Pons (tissue), 1 donor: ENCODE measurements at regions not wholly inside any gene's neighbourhood (a gene's known extent, or its start where the extent isn't known, plus 50 kb on each side); places are given as distances from the start of the nearest gene placed in this dataset.
"Not testable (repeated sequence)": the region's sequence is repeated elsewhere in the genome, so short reads cannot be mapped to it uniquely, and the experiment has no call there.

Experiments
- DNase-seq: peaks from one replicate; pipeline ENCODE4 v3.0.0-alpha.2; 2016; ENCODE audit warnings: low spot score

- DNase-seq: no peak
Observed at GRCh38 chr16:50497592-50497991, 50.6 kb upstream of the NKD1 start.

DNA sequence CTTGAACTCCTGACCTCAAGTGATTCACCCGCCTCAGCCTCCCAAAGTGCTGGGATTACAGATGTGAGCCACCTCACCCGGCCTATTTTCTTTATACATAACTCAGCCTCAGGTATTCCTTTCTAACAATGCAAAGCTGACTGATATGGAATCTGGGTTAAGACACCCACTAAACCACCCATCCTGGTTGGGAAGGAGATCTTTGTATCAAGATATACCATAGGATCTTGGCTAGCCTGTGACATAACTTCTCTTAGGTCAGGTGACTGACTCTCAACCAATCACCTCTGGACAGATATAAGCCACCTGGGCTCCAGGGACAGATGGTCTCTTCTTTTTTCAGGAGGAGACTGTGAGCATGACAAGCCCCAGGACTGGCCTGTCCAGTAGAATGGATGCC lies 51.2 kb upstream of the NKD1 start:
- DNase-seq: no peak

GRCh38 chr16:50495673-50496072 lies 52.5 kb upstream of the NKD1 start:
- no peak for DNase-seq

DNA sequence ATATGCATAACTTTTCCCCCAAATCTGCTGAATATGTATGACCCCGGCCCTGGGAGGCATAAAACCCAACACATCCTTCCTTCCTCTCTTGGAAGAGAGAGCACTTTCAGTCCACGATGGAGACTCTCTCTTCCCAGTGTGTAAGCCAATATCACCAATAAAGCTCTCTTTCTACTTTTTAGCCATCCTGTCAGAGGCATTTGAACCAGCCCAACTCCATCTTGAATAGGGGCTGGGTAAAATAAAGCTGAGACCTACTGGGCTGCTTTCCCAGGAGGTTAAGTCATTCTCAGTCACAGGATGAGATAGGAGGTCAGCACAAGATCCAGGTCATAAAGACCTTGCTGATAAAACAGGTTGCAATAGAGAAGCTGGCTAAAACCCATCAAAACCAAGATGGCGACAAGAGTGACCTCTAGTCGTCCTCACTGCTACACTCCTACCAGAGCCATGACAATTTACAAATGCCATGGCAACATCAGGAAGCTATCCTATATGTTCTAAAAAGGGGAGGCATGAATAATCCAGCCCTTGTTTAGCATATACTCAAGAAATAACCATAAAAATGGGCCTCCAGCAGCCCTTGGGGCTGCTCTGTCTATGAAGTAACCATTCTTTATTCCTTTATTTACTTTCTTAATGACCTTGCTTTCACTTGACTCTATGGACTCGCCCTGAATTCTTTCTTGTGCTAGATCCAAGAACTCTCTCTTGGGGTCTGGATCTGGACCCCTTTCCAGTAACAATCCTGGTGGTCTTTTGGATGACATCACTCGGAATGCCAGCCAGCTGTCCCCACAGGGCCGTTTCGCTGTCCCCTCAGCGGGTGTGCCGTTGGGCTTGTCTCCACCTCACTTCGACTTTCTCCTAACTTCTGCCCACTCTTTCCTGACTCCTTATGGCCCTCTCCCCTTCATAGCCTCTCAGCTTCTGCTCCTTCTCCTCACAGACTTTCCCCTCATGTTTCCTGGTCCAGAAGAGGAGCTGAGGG lies 53.4 kb upstream of the NKD1 start:
- DNase-seq: no peak

- DNase-seq: no peak
Observed at GRCh38 chr16:50491516-50491915, 56.7 kb upstream of the NKD1 start.

GRCh38 chr16:50490828-50491227 lies 57.4 kb upstream of the NKD1 start:
- no peak for DNase-seq

- no peak for DNase-seq
Observed at GRCh38 chr16:50489182-50489581, 59.0 kb upstream of the NKD1 start.

- no peak for DNase-seq
Observed at GRCh38 chr16:50487528-50487927, 60.7 kb upstream of the NKD1 start.

- not testable (repeated sequence) for DNase-seq
Observed at GRCh38 chr16:50486162-50486561, 62.0 kb upstream of the NKD1 start.

GRCh38 chr16:50485232-50485631 lies 63.0 kb upstream of the NKD1 start:
- DNase-seq: no peak

GRCh38 chr16:50482271-50482670 lies 65.9 kb upstream of the NKD1 start:
- DNase-seq: no peak

GRCh38 chr16:50480206-50480605 lies 68.0 kb upstream of the NKD1 start:
- DNase-seq: peak; percentile 95

DNA sequence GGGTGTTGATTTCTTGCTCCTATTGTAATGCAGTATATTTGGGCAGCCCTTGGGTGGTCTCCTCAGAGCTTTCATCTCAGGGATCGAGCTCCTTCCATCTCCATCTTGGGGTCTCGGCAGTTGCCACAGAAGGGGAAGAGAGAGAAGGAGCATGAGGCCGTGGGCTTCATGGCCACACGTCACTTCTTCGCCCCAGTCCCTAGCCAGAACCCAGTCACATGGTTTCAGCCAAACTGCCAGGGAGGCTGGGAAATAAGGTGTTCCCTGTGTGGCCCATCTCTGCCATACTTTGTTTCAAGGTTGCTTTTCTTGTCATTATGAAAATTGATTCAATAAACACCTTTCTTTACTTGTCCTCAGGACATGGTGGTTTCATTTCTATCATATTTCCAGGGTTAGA lies 68.4 kb upstream of the NKD1 start:
- no peak for DNase-seq

- DNase-seq: no peak
Observed at GRCh38 chr16:50478773-50479149, 69.4 kb upstream of the NKD1 start.

- DNase-seq: no peak
Observed at GRCh38 chr16:50478075-50478772, 70.0 kb upstream of the NKD1 start.

GRCh38 chr16:50476486-50477255 lies 71.5 kb upstream of the NKD1 start:
- DNase-seq: no peak

GRCh38 chr16:50475170-50475569 lies 73.0 kb upstream of the NKD1 start:
- DNase-seq: no peak

DNA sequence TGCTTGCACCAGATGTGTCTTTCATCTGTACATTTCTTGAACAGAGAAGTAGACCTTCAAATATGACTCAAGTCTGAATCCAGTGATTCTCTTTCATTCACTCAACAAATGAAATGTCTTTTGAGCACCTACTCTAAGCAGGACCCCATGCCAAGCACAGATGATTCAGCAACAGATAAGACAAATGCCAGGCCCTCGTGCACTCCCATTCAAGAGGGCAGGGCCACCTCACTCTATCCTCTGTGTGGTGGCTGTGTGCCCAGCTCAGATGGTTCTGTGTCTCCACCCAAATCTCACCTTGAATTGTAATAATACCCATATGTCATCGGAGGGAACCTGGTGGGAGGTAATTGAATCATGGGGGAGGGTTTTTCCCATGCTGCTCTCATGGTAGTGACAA lies 74.1 kb upstream of the NKD1 start:
- DNase-seq: no peak

DNA sequence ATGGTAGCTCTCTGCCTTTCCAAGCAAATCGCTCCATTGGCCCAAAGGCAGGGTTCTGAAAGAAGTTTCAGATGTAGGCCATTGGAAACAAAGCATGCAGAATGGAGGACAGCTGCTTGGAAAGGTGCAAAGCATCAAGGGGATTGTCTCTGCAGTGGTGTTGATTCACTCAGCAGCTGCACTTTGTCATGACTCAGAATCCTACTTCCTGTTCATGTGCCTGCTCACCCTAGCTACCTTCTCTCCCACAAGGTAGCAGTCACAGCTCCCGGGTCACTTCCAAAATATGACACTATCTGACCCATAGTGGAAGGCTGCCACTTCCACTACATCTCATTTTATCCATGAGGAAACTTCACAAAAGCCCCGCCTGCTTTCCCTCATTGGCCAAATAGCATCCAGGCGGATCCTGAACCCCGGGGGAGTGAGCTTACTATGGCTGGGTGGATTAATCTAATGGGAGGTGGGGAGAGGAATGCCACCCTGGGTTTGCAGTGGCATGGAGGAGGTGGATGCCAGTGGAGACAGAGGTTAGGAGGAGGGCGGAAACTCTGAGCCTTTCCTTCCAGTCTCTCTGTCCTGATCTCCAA lies 74.7 kb upstream of the NKD1 start:
- DNase-seq: no peak

DNA sequence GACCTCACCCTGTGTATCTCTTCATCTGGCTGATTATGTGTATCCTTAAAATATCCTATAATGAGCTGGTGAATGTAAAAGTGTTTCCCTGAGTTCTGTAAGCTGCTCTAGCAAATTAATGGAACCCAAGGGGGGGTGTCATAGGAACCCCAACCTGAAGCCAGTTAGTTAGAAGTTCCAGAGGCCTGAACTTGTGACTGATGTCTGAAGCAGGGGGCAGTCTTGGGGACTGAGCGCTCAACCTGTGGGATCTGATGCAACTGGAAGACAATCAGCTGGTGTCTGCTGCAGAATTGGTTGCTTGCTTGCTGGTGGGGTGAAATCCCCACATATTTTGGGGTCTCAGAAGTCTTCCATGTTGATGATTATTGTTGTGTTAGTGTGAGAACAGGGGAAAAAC lies 75.7 kb upstream of the NKD1 start:
- no peak for DNase-seq

GRCh38 chr16:50470687-50471086 lies 77.5 kb upstream of the NKD1 start:
- DNase-seq: no peak

- DNase-seq: peak; percentile 81
Observed at GRCh38 chr16:50469744-50470321, 78.4 kb upstream of the NKD1 start.
